KMS-11 (cell line): ENCODE measurements at regions not wholly inside any gene's neighbourhood (a gene's known extent, or its start where the extent isn't known, plus 50 kb on each side); places are given as distances from the start of the nearest gene placed in this dataset.
"Not testable (repeated sequence)": the region's sequence is repeated elsewhere in the genome, so short reads cannot be mapped to it uniquely, and the experiment has no call there.

Experiments
- H2AFZ ChIP-seq: fragments of 200-600 bp; sonication (generic); 2 replicates; pipeline ENCODE4 v1.6.1; 2016; ENCODE audit warnings: antibody characterized with exemption, mixed run types, low read depth
- H3K27ac ChIP-seq: fragments of 200-600 bp; sonication (generic); 2 replicates; pipeline ENCODE4 v1.6.1; 2016; ENCODE audit warnings: mild to moderate bottlenecking, mixed run types
- H3K27me3 ChIP-seq: fragments of 200-600 bp; sonication (generic); 2 replicates; pipeline ENCODE4 v1.6.1; 2017; ENCODE audit warnings: mild to moderate bottlenecking, low read depth, mixed run types, moderate library complexity; ENCODE audit not compliant: insufficient read depth
- H3K36me3 ChIP-seq: fragments of 200-600 bp; sonication (generic); 2 replicates; pipeline ENCODE4 v1.6.1; 2017; ENCODE audit warnings: mild to moderate bottlenecking, mixed run types; ENCODE audit not compliant: insufficient read depth
- H3K4me1 ChIP-seq: fragments of 200-600 bp; sonication (generic); 2 replicates; pipeline ENCODE4 v1.6.1; 2016; ENCODE audit warnings: mild to moderate bottlenecking, low read depth, mixed run types; ENCODE audit not compliant: poor library complexity, severe bottlenecking
- H3K4me2 ChIP-seq: fragments of 200-600 bp; sonication (generic); 2 replicates; pipeline ENCODE4 v1.7.0; 2016; ENCODE audit warnings: mild to moderate bottlenecking, mixed run types
- H3K4me3 ChIP-seq: fragments of 200-600 bp; sonication (generic); IDR thresholded peaks from 2 replicates; pipeline ENCODE4 v1.6.1; 2017; ENCODE audit warnings: low read depth, low read length, mixed read lengths; ENCODE audit not compliant: insufficient read depth
- H3K79me2 ChIP-seq: fragments of 200-600 bp; sonication (generic); 2 replicates; pipeline ENCODE4 v1.6.1; 2016; ENCODE audit warnings: low read depth, mixed run types; ENCODE audit not compliant: insufficient read depth
- H3K9ac ChIP-seq: fragments of 200-600 bp; sonication (generic); 2 replicates; pipeline ENCODE4 v1.6.1; 2016; ENCODE audit warnings: mild to moderate bottlenecking, mixed run types
- H4K20me1 ChIP-seq: fragments of 200-600 bp; sonication (generic); 2 replicates; pipeline ENCODE4 v1.6.1; 2016; ENCODE audit warnings: mild to moderate bottlenecking, mixed run types; ENCODE audit not compliant: insufficient read depth
- TF ChIP-seq, protein P1 (sequence below): fragments of 200-600 bp; sonication (generic); conservative IDR thresholded peaks from 2 replicates; pipeline ENCODE4 v1.6.1; 2017; ENCODE audit warnings: low read depth, mild to moderate bottlenecking, antibody characterized with exemption, low read length, moderate library complexity, mixed read lengths

DNA sequence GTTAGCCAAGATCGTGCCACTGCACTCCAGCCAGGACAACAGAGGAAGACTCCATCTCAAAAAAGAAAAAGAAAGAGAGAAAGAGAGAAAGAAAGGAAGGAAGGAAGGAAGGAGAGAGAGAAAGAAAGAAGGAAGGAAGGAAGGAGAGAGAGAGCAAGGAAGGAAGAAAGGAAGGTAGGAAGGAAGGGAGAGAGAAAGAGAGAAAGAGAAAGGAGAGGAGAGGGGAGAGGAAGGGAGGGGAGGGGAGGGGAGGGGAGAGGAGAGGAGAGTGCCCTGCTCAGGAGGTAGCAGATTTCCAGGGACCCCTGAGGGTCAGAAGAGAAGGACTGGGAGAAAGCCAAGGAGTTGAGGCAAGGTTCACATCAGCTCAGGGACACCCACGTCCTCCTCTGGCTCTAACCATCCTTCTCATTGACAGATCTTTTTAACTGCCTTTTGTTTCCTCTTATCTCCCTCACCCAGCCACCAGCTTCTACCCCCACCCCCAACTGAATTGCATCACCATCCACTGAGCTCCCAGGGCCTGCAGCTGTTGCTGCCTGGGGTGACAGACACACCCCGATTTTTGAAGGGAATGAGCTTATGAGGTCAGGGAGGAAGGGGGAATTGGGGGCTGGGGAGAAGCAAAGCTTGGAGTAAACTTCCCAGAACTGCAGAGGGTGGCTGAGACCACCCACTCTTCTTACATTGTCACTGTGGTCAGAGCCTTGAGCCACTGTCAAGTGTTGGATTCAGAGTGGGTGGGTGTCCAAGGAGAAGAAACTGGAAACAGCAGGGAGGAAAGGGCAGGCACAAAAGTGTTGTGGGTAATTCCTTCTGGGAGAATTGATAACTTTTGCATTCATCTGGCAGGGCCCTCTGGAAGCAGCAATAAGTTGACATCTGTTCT is 91.6 kb downstream of the GLUL start:
- no peak overlapping the region for H3K9ac ChIP-seq
- TF ChIP-seq, protein P1, sequence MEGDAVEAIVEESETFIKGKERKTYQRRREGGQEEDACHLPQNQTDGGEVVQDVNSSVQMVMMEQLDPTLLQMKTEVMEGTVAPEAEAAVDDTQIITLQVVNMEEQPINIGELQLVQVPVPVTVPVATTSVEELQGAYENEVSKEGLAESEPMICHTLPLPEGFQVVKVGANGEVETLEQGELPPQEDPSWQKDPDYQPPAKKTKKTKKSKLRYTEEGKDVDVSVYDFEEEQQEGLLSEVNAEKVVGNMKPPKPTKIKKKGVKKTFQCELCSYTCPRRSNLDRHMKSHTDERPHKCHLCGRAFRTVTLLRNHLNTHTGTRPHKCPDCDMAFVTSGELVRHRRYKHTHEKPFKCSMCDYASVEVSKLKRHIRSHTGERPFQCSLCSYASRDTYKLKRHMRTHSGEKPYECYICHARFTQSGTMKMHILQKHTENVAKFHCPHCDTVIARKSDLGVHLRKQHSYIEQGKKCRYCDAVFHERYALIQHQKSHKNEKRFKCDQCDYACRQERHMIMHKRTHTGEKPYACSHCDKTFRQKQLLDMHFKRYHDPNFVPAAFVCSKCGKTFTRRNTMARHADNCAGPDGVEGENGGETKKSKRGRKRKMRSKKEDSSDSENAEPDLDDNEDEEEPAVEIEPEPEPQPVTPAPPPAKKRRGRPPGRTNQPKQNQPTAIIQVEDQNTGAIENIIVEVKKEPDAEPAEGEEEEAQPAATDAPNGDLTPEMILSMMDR: no peak
- H3K4me2 ChIP-seq: no peak overlapping the region
- H3K27me3 ChIP-seq: no peaks in the 10 kb centered on the region
- H2AFZ ChIP-seq: no peak overlapping the region
- no peak overlapping the region for H3K27ac ChIP-seq
- no peak overlapping the region for H3K4me3 ChIP-seq
- H3K4me1 ChIP-seq: peaks cover 20% of the 10 kb centered on the region
- no peaks in the 10 kb centered on the region for H4K20me1 ChIP-seq
- H3K79me2 ChIP-seq: no peaks in the 10 kb centered on the region
- no peaks in the 10 kb centered on the region for H3K36me3 ChIP-seq

DNA sequence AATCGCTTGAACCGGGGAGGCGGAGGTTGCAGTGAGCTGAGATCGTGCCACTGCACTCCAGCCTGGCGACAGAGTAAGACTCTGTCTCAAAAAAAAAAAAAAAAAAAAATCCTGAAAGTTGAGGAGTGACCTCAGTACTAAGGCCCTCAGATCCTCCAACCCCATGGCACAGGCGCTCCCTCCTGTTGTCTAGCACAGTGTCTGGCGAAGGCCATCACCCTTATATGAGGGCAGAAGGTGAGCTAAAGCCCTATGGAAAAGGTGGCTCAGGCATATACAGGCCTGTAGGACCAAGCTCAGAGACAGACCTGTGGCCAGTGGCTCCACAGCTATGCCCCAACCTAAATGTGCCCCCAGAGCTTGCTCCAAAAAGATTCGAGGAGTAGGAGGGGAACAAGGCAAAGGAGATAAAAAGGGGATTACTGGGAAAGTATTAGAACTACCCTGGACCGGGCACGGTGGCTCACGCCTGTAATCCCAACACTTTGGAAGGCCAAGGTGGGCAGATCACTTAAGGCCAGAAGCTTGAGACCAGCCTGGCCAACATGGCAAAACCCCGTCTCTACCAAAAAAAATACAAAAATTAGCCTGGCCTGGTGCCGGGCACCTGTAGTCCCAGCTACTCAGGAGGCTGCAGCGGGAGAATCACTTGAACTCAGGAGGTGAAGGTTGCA is 92.4 kb downstream of the GLUL start:
- H3K27me3 ChIP-seq, H3K9ac ChIP-seq, H3K79me2 ChIP-seq, H3K4me3 ChIP-seq, H4K20me1 ChIP-seq, H3K27ac ChIP-seq, H3K36me3 ChIP-seq, H2AFZ ChIP-seq, H3K4me2 ChIP-seq: not testable (repeated sequence)
- peaks cover 13% of the 10 kb centered on the region for H3K4me1 ChIP-seq

DNA sequence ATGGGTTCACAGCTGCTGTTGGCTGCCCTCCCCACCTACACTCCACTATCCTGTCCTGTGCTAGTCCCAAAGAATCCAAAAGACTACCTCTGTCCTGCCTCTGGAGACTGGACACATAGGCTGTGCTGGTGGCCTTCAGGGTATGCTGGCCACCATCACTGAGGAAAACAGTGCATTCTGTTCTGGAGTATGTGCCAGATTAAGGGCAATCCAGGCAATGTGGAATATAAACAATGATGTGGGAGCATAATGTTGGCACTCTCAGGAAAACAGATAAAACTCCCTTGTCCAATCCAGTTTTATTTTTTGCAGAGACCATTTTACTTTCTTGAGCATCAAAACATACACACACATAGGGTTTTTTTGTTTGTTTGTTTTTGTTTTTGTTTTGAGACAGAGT is 94.3 kb downstream of the GLUL start:
- no peaks in the 10 kb centered on the region for H3K27me3 ChIP-seq
- no peak overlapping the region for H2AFZ ChIP-seq
- TF ChIP-seq, protein P1: no peak
- H3K4me1 ChIP-seq: no peaks in the 10 kb centered on the region
- H3K36me3 ChIP-seq: no peaks in the 10 kb centered on the region
- no peak overlapping the region for H3K9ac ChIP-seq
- no peaks in the 10 kb centered on the region for H3K79me2 ChIP-seq
- H3K27ac ChIP-seq: no peak overlapping the region
- no peak overlapping the region for H3K4me3 ChIP-seq
- H4K20me1 ChIP-seq: no peaks in the 10 kb centered on the region
- no peak overlapping the region for H3K4me2 ChIP-seq

DNA sequence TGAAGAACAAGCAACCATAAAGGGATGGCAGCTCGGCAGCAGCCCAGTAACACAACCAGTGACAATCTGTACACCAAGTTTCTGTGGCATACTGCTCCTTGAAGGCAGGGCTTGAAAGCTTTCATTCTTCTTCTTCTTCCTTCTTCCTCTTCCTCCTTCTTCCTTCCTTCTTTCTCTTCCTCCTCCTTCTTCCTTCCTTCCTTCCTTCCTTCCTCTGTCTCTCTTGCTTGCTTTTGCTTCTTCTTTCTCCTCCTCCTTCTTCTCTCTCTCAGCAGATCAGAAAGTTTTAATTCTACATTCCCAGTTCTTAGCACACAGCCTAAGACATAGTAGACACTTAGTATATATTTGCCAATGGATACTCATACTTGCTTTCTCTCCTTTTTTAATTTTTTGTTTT is 95.9 kb downstream of the GLUL start:
- Histone ChIP-seq H3K9ac (no peak overlapping the region), H3K36me3 (no peaks in the 10 kb centered on the region), H4K20me1 (no peaks in the 10 kb centered on the region), H3K27me3 (no peaks in the 10 kb centered on the region), H3K4me3 (no peak overlapping the region), H2AFZ (no peak overlapping the region), H3K4me1 (no peaks in the 10 kb centered on the region), H3K4me2 (no peak overlapping the region), H3K79me2 (no peaks in the 10 kb centered on the region), H3K27ac (no peak overlapping the region)
- TF ChIP-seq, protein P1: no peak

DNA sequence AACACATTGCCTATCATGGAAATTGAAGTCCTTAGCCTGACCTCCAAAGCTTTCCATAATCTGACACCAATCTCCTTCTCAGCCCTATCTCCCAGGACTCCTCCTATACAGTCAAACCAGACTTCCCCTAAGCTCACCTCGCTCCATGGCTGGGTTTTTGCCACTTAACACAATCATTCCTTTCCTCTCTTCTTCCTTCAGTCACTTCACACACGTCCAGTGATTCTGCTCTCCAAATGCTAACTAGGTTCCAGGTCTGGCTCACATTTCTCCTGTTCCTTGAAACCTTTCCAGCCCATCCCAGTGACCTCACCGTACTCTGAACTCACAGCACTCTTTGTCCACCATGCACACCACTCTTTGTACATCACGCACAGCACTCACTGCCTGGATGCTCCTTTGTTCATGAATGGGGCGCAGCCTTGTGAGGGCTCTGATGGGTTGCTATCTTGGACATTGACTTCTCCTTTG is 98.4 kb downstream of the GLUL start:
- TF ChIP-seq, protein P1: no peak
- Histone ChIP-seq H4K20me1 (no peaks in the 10 kb centered on the region), H2AFZ (no peak overlapping the region), H3K27ac (no peak overlapping the region), H3K9ac (no peak overlapping the region), H3K79me2 (no peaks in the 10 kb centered on the region), H3K4me3 (no peak overlapping the region), H3K36me3 (no peaks in the 10 kb centered on the region), H3K4me2 (no peak overlapping the region), H3K4me1 (no peaks in the 10 kb centered on the region), H3K27me3 (no peaks in the 10 kb centered on the region)
